Naive B cell (primary cell): ENCODE measurements at regions not wholly inside any gene's neighbourhood (a gene's known extent, or its start where the extent isn't known, plus 50 kb on each side); places are given as distances from the start of the nearest gene placed in this dataset.
A peak's percentile ranks its signal among the peaks of the same experiment; 100 is the strongest.

Experiments used
- ATAC-seq, 2 donors: fragments of 150-1000 bp; cut with Tn5 transposase; 2 replicates each; pipeline ENCODE4 v1.10.0; 2021; ENCODE audit warnings: low read depth in 2 of 2, mild to moderate bottlenecking in 2 of 2, moderate library complexity in 2 of 2
- DNase-seq: peaks from one replicate; pipeline ENCODE4 v3.0.0; 2022
- H3K27ac Mint-ChIP-seq, 6 donors: one replicate each; pipeline ENCODE4 v1.8.0; 2020 to 2022; ENCODE audit warnings: mild to moderate bottlenecking in 6 of 6, mixed read lengths in 6 of 6, moderate library complexity in 5 of 6, inconsistent platforms in 2 of 6
- H3K27me3 Mint-ChIP-seq, 3 donors: one replicate each; pipeline ENCODE4 v1.8.0; 2021 to 2022; ENCODE audit warnings: mixed read lengths in 3 of 3, mild to moderate bottlenecking in 1 of 3
- H3K36me3 Mint-ChIP-seq, 2 donors: one replicate each; pipeline ENCODE4 v1.8.0; 2020 to 2022; ENCODE audit warnings: mixed read lengths in 2 of 2, inconsistent platforms in 1 of 2, mild to moderate bottlenecking in 1 of 2
- H3K4me1 Mint-ChIP-seq, 3 donors: one replicate each; pipeline ENCODE4 v1.8.0; 2020 to 2022; ENCODE audit warnings: mixed read lengths in 3 of 3, inconsistent platforms in 1 of 3, mild to moderate bottlenecking in 1 of 3, moderate library complexity in 1 of 3
- H3K4me3 Mint-ChIP-seq, 8 donors: one replicate each; pipeline ENCODE4 v1.8.0; 2020 to 2022; ENCODE audit warnings: mild to moderate bottlenecking in 8 of 8, mixed read lengths in 8 of 8, moderate library complexity in 8 of 8, inconsistent platforms in 2 of 8
- H3K9me3 Mint-ChIP-seq, 7 donors: one replicate each; pipeline ENCODE4 v1.8.0; 2020 to 2022; ENCODE audit warnings: mixed read lengths in 7 of 7, mild to moderate bottlenecking in 5 of 7, inconsistent platforms in 2 of 7, moderate library complexity in 1 of 7

DNA sequence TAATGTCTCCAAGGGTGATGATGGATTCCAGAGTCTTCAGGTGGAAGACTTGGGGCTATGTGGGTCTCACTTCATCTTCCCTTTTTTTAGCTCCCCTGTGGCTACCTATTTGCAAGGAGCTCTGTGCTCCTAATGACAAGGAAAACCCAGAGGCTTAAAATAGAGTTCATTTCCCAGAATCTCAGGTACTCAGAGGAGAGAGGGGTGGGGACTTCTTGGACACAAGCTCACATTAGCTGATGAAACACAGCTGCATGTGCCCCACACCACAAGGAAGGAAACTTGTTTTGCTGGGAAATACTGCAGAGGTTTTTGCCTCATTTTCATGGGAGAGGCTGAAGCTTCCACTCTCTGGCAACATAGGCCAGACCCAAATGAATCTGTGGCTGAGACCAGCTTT is 138.6 kb upstream of the SLC1A4 start:
- H3K9me3 Mint-ChIP-seq: no peaks in the 10 kb centered on the region
- H3K4me1 Mint-ChIP-seq: peaks cover 44 to 75% (median 70%) of the 10 kb centered on the region in 3 donors
- ATAC-seq: no peak
- H3K27ac Mint-ChIP-seq: peak overlapping the region in 5 of 6 donors; percentile 42 to 94 (median 80)
- peak overlapping the region in 2 of 8 donors; percentile 40 to 42 for H3K4me3 Mint-ChIP-seq
- no peaks in the 10 kb centered on the region for H3K27me3 Mint-ChIP-seq
- no peak for DNase-seq
- H3K36me3 Mint-ChIP-seq: peaks cover 0 to 7% of the 10 kb centered on the region in 2 donors

DNA sequence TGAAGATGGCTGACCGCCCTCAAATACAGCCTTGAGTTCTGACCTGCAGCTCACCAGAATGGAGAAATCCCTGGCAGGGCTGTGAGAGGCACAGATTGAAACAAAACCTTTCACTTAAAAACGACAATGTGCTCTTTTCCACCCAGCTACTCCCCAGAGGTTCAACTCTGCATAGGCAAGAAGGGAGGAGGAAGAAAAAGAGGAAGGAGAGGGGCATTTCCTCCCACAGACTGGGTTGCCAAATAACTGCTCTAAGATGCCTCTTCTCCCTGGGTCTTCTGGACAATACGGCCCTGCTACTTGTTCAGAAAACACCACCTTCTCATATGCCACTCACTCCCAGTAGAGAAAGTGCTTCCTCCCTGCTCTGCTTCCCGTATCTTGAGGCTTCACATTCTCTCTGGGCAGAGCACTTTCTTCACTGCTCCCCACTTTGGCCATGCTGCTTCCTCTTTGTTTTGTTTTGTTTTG is 136.4 kb upstream of the SLC1A4 start:
- Mint-ChIP-seq H3K9me3 (no peaks in the 10 kb centered on the region), H3K4me3 (peak overlapping the region; percentile 1 to 90 (median 76)), H3K4me1 (peaks cover 48 to 83% (median 66%) of the 10 kb centered on the region in 3 donors), H3K27ac (peak overlapping the region; percentile 80 to 99 (median 92)), H3K27me3 (no peaks in the 10 kb centered on the region), H3K36me3 (peaks cover 0 to under 1% of the 10 kb centered on the region in 2 donors)
- peak; percentile 55 for DNase-seq
- ATAC-seq: peak; percentile 82 to 84

DNA sequence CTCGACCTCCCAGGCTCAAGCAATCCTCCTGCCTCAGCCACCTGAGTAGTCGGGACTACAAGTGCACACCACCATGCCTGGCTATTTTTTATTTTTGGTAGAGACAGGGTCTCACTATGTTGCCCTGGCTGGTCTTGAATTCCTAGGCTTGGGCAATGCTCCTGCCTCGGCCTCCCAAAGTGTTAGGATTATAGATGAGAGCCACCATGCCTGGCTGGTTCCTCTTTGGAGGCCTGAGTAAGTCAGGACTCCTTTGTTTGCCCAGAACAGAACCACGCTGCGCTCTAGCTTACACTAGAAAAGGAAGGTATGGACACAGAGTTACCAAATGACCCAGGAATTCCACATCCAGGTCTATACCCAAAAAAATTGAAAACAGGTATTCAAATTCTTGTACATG is 135.9 kb upstream of the SLC1A4 start:
- no peaks in the 10 kb centered on the region for H3K9me3 Mint-ChIP-seq
- DNase-seq (no peak), ATAC-seq (no peak)
- H3K36me3 Mint-ChIP-seq: no peaks in the 10 kb centered on the region
- peaks cover 49 to 84% (median 69%) of the 10 kb centered on the region in 3 donors for H3K4me1 Mint-ChIP-seq
- peak overlapping the region; percentile 1 to 90 (median 76) for H3K4me3 Mint-ChIP-seq
- peak overlapping the region; percentile 80 to 99 (median 92) for H3K27ac Mint-ChIP-seq
- H3K27me3 Mint-ChIP-seq: no peaks in the 10 kb centered on the region

GRCh38 chr2:64853894-64854293 is 135.3 kb upstream of the SLC1A4 start:
- no peak for DNase-seq
- no peaks in the 10 kb centered on the region for H3K27me3 Mint-ChIP-seq
- H3K36me3 Mint-ChIP-seq: no peaks in the 10 kb centered on the region
- no peaks in the 10 kb centered on the region for H3K9me3 Mint-ChIP-seq
- peak overlapping the region in 5 of 6 donors; percentile 80 to 99 (median 91) for H3K27ac Mint-ChIP-seq
- peak overlapping the region in 3 of 8 donors; percentile 34 to 90 (median 77) for H3K4me3 Mint-ChIP-seq
- no peak for ATAC-seq
- H3K4me1 Mint-ChIP-seq: peaks cover 48 to 84% (median 69%) of the 10 kb centered on the region in 3 donors

- Mint-ChIP-seq H3K27me3 (no peaks in the 10 kb centered on the region), H3K27ac (peak overlapping the region in 4 of 6 donors; percentile 36 to 90 (median 78)), H3K4me3 (peak overlapping the region in 1 of 8 donors; percentile 70), H3K4me1 (peaks cover 47 to 82% (median 70%) of the 10 kb centered on the region in 3 donors), H3K36me3 (no peaks in the 10 kb centered on the region), H3K9me3 (no peaks in the 10 kb centered on the region)
- ATAC-seq (no peak), DNase-seq (no peak)
Measured at GRCh38 chr2:64854773-64855237, 134.4 kb upstream of the SLC1A4 start.

DNA sequence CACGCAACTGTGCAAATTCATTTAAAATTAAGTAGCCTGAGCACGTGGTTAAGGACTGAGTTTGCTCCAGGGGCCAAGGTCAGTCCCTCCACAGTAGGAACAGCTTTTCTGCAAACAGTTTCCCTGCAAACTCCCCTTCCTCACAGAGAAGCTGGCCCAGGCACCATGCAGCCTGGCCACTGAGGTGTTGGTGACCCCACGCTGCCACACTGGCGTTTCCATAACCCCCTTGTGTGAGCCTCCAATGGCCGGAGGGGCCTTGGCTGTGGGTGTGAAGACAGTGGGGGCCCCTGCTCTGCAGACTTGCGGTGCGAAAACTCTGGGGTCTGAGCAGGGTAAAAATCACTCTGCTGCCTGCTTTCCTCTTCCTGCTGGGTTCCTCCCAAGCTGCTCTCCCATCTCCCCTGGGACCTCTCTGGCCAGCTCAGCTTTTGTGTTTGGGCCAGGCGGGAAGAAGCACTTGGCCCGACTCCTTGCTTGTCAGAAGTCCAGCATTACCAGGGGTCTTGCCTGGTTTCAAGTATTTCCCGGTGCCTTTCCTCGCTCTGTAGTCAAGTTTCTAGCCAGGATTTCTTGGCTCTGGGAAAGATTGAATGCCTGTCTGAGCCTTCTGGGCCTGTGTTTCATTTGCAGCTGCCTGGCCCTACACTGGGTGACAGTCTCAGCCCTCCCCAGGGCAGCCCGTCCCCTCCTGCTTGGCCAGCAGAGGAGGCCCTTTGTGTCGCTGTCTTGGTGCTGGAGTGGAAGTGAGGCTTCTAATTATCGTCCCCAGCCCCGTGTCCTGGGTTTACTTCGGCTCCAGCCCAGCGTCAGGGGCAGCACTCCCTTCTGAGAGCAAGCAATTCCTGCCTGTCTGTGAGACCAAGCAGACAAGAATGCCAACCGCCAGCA is 131.4 kb upstream of the SLC1A4 start:
- Mint-ChIP-seq H3K27ac (peak overlapping the region in 5 of 6 donors; percentile 79 to 97 (median 96)), H3K4me3 (peak overlapping the region in 3 of 8 donors; percentile 7 to 31 (median 18)), H3K4me1 (peaks cover 36 to 57% (median 50%) of the 10 kb centered on the region in 3 donors), H3K27me3 (no peaks in the 10 kb centered on the region), H3K9me3 (no peaks in the 10 kb centered on the region), H3K36me3 (no peaks in the 10 kb centered on the region)
- ATAC-seq (no peak), DNase-seq (no peak)

DNA sequence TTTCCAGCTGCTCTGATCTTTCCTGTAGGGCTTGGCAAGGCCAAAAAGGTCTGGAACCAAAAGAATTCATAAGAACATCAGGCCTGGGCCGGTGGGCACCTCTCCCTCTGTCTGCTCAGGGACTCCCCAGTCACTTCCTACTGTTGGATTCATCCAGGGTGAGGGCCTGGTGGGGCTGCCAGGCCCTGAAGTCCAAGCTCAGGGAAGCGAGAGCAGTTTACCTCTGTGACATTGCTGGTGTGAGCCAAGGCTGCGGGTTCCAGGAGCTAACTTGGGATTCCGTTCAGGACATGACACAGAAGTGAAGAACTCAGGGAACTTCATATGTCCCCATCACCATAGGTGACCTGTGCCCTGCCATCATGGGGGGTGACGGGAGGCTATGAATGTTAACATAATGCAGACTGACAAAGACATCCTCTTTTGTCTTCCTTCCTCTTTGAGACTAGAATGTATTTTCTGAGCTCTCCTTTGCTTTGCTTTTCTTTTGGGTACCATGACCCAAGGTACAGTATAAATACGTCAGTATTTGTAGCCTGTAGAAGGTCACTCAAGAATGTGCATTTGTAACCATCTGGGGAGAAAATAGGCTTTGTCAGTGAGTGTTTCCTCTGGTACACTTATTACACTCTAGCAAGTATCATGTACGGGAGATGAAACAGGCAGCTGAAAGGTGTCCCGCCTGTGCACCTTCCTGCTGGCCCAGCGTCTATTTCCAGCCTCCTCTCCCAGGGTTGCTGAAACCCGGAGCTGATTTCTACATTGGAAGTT is 130.5 kb upstream of the SLC1A4 start:
- peaks cover 29 to 48% (median 41%) of the 10 kb centered on the region in 3 donors for H3K4me1 Mint-ChIP-seq
- peak; percentile 41 to 44 for ATAC-seq
- H3K36me3 Mint-ChIP-seq: no peaks in the 10 kb centered on the region
- H3K9me3 Mint-ChIP-seq: no peaks in the 10 kb centered on the region
- H3K27ac Mint-ChIP-seq: peak overlapping the region in 5 of 6 donors; percentile 89 to 97 (median 96)
- DNase-seq: peak; percentile 57
- H3K4me3 Mint-ChIP-seq: peak overlapping the region in 7 of 8 donors; percentile 81 to 93 (median 87)
- H3K27me3 Mint-ChIP-seq: no peaks in the 10 kb centered on the region

DNA sequence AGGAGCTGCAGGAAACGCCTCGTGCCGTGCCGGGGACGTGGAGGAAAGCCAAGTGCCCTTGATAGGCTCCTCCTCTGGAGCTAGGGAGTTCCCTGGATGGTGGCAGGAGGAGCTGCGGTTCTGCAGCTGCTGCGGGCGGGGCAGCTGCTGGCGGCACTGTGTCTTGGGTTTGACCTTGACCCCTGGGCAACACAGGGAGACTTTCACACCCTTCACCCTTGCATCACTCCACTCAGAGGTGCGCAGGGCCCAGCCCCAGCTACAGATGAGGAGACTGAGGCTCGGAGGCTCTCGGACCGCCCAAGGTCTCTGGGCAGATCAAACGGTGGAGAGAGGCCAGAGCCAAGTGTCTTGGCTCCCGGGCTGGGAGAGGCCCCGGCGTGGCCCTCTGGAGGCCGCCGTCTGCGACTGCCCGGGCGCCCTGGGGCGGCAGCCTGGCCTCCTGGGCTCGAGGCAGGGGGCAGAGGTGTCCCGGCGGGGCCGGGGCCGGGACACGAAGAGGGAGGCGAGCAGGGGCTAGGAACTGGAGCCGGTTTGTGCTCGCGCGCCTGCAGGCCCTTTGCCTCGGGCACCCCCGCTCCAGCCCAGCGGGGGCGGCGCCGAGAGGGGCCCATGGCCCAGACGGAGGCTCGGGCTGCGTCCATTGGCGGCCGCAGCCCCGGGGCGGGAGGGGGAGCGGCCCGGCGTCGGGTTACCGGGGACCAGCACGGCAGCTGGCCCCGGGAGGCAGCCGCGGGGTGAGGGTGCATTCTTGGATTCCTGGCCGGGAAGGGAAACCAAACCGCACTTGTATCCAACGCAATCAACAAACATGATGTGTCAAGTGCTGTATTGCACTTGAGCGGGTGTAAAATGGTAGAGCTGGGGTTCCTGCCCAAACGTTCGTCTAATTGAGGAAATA is 129.6 kb upstream of the SLC1A4 start:
- DNase-seq (peak; percentile 25), ATAC-seq (no peak)
- Mint-ChIP-seq H3K4me1 (peaks cover 28 to 42% (median 35%) of the 10 kb centered on the region in 3 donors), H3K27me3 (no peaks in the 10 kb centered on the region), H3K36me3 (no peaks in the 10 kb centered on the region), H3K27ac (peak overlapping the region in 5 of 6 donors; percentile 89 to 97 (median 96)), H3K9me3 (no peaks in the 10 kb centered on the region), H3K4me3 (peak overlapping the region in 7 of 8 donors; percentile 81 to 93 (median 87))

GRCh38 chr2:64860276-64860885 is 128.8 kb upstream of the SLC1A4 start:
- Mint-ChIP-seq H3K27me3 (no peaks in the 10 kb centered on the region), H3K9me3 (no peaks in the 10 kb centered on the region), H3K27ac (no peak overlapping the region), H3K4me3 (no peak overlapping the region), H3K36me3 (no peaks in the 10 kb centered on the region), H3K4me1 (peaks cover 22 to 33% (median 27%) of the 10 kb centered on the region in 3 donors)
- DNase-seq (peak; percentile 64), ATAC-seq (peak; percentile 36 to 44)

- H3K27ac Mint-ChIP-seq: no peak overlapping the region
- no peak overlapping the region for H3K4me3 Mint-ChIP-seq
- DNase-seq: no peak
- ATAC-seq: no peak
- H3K9me3 Mint-ChIP-seq: no peaks in the 10 kb centered on the region
- no peaks in the 10 kb centered on the region for H3K27me3 Mint-ChIP-seq
- H3K36me3 Mint-ChIP-seq: no peaks in the 10 kb centered on the region
- peaks cover 20 to 29% (median 27%) of the 10 kb centered on the region in 3 donors for H3K4me1 Mint-ChIP-seq
Measured at GRCh38 chr2:64860936-64861335, 128.3 kb upstream of the SLC1A4 start.

DNA sequence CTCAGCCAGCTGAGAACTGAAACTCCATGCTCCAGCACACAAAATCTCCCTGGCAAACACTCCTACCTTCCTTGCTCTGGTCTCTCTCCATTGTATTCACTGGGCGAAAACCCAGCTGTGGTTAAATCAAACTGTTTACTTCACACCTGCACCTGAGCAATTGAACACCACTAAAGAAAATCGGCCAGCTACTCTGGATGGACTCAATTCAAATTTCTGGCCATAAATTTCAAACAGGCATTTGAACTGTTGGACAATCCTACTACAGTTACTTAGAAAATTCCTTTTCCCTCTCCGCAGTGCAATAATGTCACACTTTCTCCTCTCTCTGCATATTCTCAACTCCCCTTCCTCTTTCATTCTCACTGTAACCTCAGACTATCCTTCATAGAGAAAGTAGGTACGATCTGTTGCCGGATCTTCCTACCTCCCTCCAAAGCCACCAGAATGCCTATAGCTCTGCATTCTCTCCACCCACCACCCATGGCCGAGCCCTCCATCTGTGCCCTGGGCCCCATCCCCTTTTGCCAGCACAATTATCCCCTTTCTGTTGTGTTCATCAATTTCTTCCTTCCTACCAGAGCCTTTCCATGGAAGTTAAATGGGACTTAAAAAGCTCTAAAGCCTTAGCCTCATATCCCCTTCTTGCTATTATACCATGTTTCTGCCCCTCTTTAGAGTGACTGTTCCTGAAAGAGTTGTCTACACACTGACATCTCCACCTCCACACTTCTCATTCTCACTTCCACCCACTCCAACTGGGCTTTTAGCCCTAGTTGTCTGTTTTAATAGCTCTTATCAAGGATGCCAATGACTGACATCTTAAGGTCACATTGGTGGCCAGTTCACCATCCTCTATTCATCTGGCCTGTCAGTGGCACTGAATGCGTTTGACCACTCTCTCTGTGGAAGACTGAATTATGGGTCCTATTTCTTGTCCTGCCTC is 127.5 kb upstream of the SLC1A4 start:
- no peaks in the 10 kb centered on the region for H3K27me3 Mint-ChIP-seq
- DNase-seq (peak; percentile 34), ATAC-seq (no peak)
- H3K27ac Mint-ChIP-seq: no peak overlapping the region
- H3K9me3 Mint-ChIP-seq: no peaks in the 10 kb centered on the region
- H3K36me3 Mint-ChIP-seq: no peaks in the 10 kb centered on the region
- no peak overlapping the region for H3K4me3 Mint-ChIP-seq
- peaks cover 18 to 29% (median 25%) of the 10 kb centered on the region in 3 donors for H3K4me1 Mint-ChIP-seq
